WTC11 (cell line): ENCODE measurements at regions not wholly inside any gene's neighbourhood (a gene's known extent, or its start where the extent isn't known, plus 50 kb on each side); places are given as distances from the start of the nearest gene placed in this dataset.
A peak's percentile ranks its signal among the peaks of the same experiment; 100 is the strongest.
"Not testable (repeated sequence)": the region's sequence is repeated elsewhere in the genome, so short reads cannot be mapped to it uniquely, and the experiment has no call there.

ENCODE experiments used
- ATAC-seq: fragments of 200-7000 bp; cut with Tn5 transposase; 2 replicates; pipeline ENCODE4 v1.10.0; 2021; ENCODE audit warnings: mild to moderate bottlenecking, moderate library complexity
- CTCF ChIA-PET: fragments of 300-600 bp; sonication (Branson Sonifier 250); formaldehyde crosslinking; loops from one replicate; lab custom pipeline; 2021; ENCODE audit warnings: antibody characterized with exemption; lab: Charles Lee
- POLR2A ChIA-PET: fragments of 350-600 bp; sonication (Branson Sonifier 250); formaldehyde crosslinking; loops from one replicate; lab custom pipeline; 2021; ENCODE audit warnings: antibody characterized with exemption; lab: Charles Lee
- DNase-seq: peaks from one replicate; pipeline ENCODE4 v3.0.0; 2021; ENCODE audit warnings: low spot score
- H3K27ac Mint-ChIP-seq: 2 replicates; pipeline ENCODE4 v1.8.0; 2021; ENCODE audit warnings: mixed read lengths
- H3K27me3 Mint-ChIP-seq: 2 replicates; pipeline ENCODE4 v1.8.0; 2021; ENCODE audit warnings: low read depth, mild to moderate bottlenecking, moderate library complexity, mixed read lengths
- H3K36me3 Mint-ChIP-seq: 2 replicates; pipeline ENCODE4 v1.8.0; 2021; ENCODE audit warnings: mixed read lengths
- H3K4me1 Mint-ChIP-seq: 2 replicates; pipeline ENCODE4 v1.8.0; 2022; ENCODE audit warnings: mixed read lengths
- H3K4me3 Mint-ChIP-seq: 2 replicates; pipeline ENCODE4 v1.8.0; 2021; ENCODE audit warnings: mild to moderate bottlenecking, moderate library complexity, mixed read lengths
- H3K9me3 Mint-ChIP-seq: 2 replicates; pipeline ENCODE4 v1.8.0; 2021; ENCODE audit warnings: mixed read lengths
- FOXK1 ChIP-seq: sonication (generic); formaldehyde crosslinking; IDR thresholded peaks from 2 replicates; pipeline ENCODE4 v1.8.0; 2022; ENCODE audit warnings: mild to moderate bottlenecking, moderate library complexity, missing genetic modification reagents
- GRHL2 ChIP-seq: fragments of 250-450 bp; sonication (Bioruptor Pico); IDR thresholded peaks from 2 replicates; pipeline ENCODE4 v1.8.0; 2022; ENCODE audit warnings: mild to moderate bottlenecking, moderate library complexity; ENCODE audit not compliant: insufficient replicate concordance, severe bottlenecking
- HMGA2 ChIP-seq: fragments of 250-450 bp; sonication (Bioruptor Pico); IDR thresholded peaks from 2 replicates; pipeline ENCODE4 v1.4.0; 2021; ENCODE audit warnings: mild to moderate bottlenecking, moderate library complexity
- MXD4 ChIP-seq: fragments of 250-450 bp; sonication (Bioruptor Pico); IDR thresholded peaks from 2 replicates; pipeline ENCODE4 v1.8.0; 2021; ENCODE audit warnings: mild to moderate bottlenecking, moderate library complexity, borderline replicate concordance
- NFYB ChIP-seq: sonication (generic); formaldehyde crosslinking; conservative IDR thresholded peaks from 2 replicates; pipeline ENCODE4 v1.8.0; 2022; ENCODE audit warnings: low read depth, missing genetic modification reagents
- NR1H2 ChIP-seq: sonication (generic); formaldehyde crosslinking; IDR thresholded peaks from 2 replicates; pipeline ENCODE4 v1.9.0; 2021; ENCODE audit warnings: mild to moderate bottlenecking, moderate library complexity, missing genetic modification reagents
- RELA ChIP-seq: sonication (generic); formaldehyde crosslinking; IDR thresholded peaks from 2 replicates; pipeline ENCODE4 v1.8.1; 2022; ENCODE audit warnings: missing genetic modification reagents, mild to moderate bottlenecking, borderline replicate concordance
- SOX15 ChIP-seq: fragments of 250-450 bp; sonication (Bioruptor Pico); IDR thresholded peaks from 2 replicates; pipeline ENCODE4 v1.9.0; 2021; ENCODE audit warnings: mild to moderate bottlenecking
- SP1 ChIP-seq: sonication (generic); formaldehyde crosslinking; conservative IDR thresholded peaks from 2 replicates; pipeline ENCODE4 v1.8.1; 2022; ENCODE audit warnings: missing genetic modification reagents
- TCF7 ChIP-seq: sonication (generic); formaldehyde crosslinking; IDR thresholded peaks from 2 replicates; pipeline ENCODE4 v1.8.0; 2022; ENCODE audit warnings: mild to moderate bottlenecking, low read depth, missing genetic modification reagents, moderate library complexity
- ZNF423 ChIP-seq: fragments of 250-450 bp; sonication (Bioruptor Pico); IDR thresholded peaks from 2 replicates; pipeline ENCODE4 v2.1.2; 2022; ENCODE audit warnings: mild to moderate bottlenecking, moderate library complexity
- TF ChIP-seq, protein P1 (sequence below): sonication (generic); formaldehyde crosslinking; IDR thresholded peaks from 2 replicates; pipeline ENCODE4 v1.8.1; 2022; ENCODE audit warnings: low read depth, missing genetic modification reagents, borderline replicate concordance
- TF ChIP-seq, protein P2 (sequence below): sonication (generic); formaldehyde crosslinking; IDR thresholded peaks from 2 replicates; pipeline ENCODE4 v1.8.0; 2022; ENCODE audit warnings: mild to moderate bottlenecking, missing genetic modification reagents
- TF ChIP-seq, protein P3 (sequence below): sonication (generic); formaldehyde crosslinking; IDR thresholded peaks from 2 replicates; pipeline ENCODE4 v1.8.1; 2022; ENCODE audit warnings: mild to moderate bottlenecking, missing genetic modification reagents, moderate library complexity, borderline replicate concordance
- TF ChIP-seq, protein P4 (sequence below): sonication (generic); formaldehyde crosslinking; IDR thresholded peaks from 2 replicates; pipeline ENCODE4 v1.8.0; 2023; ENCODE audit warnings: missing genetic modification reagents, mild to moderate bottlenecking, borderline replicate concordance
- TF ChIP-seq, protein P5 (sequence below): fragments of 250-450 bp; sonication (Bioruptor Pico); IDR thresholded peaks from 2 replicates; pipeline ENCODE4 v1.9.0; 2021; ENCODE audit warnings: mild to moderate bottlenecking

DNA sequence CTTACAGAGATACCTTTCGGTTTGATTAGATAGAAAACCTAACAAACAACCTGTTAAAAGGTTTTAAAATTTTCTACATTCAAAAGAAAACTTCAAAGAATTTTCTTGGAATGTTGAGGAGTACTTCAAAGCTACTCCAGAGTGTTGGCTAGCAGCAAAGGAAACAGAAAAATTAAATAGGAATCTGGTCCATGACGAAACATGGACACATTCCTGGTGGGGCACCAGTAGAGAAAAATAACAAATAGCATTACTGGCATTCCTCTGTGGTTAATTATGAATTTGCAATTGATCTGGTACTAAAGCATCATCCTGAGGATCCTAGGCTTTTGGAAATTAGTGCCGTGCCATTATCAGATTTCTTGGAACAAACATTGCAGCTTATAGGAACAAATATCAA, 59.5 kb upstream of the DPPA4 start:
- Mint-ChIP-seq H3K36me3 (no peaks in the 10 kb centered on the region), H3K27ac (no peak overlapping the region), H3K27me3 (no peaks in the 10 kb centered on the region), H3K9me3 (no peaks in the 10 kb centered on the region), H3K4me1 (peaks cover 29% of the 10 kb centered on the region), H3K4me3 (no peak overlapping the region)
- TF ChIP-seq ZNF423 (CRISPR knock-in tag) (no peak), RELA (CRISPR knock-in tag) (no peak), SOX15 (no peak), MXD4 (CRISPR knock-in tag) (no peak), NFYB (CRISPR knock-in tag) (no peak), NR1H2 (no peak), TCF7 (CRISPR knock-in tag) (no peak), SP1 (CRISPR knock-in tag) (no peak), FOXK1 (no peak), GRHL2 (CRISPR knock-in tag) (no peak), HMGA2 (no peak)
- TF ChIP-seq, protein P1, sequence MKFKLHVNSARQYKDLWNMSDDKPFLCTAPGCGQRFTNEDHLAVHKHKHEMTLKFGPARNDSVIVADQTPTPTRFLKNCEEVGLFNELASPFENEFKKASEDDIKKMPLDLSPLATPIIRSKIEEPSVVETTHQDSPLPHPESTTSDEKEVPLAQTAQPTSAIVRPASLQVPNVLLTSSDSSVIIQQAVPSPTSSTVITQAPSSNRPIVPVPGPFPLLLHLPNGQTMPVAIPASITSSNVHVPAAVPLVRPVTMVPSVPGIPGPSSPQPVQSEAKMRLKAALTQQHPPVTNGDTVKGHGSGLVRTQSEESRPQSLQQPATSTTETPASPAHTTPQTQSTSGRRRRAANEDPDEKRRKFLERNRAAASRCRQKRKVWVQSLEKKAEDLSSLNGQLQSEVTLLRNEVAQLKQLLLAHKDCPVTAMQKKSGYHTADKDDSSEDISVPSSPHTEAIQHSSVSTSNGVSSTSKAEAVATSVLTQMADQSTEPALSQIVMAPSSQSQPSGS (CRISPR knock-in tag) = no peak
- TF ChIP-seq, protein P2, sequence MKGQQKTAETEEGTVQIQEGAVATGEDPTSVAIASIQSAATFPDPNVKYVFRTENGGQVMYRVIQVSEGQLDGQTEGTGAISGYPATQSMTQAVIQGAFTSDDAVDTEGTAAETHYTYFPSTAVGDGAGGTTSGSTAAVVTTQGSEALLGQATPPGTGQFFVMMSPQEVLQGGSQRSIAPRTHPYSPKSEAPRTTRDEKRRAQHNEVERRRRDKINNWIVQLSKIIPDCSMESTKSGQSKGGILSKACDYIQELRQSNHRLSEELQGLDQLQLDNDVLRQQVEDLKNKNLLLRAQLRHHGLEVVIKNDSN (CRISPR knock-in tag) = no peak
- TF ChIP-seq, protein P3, sequence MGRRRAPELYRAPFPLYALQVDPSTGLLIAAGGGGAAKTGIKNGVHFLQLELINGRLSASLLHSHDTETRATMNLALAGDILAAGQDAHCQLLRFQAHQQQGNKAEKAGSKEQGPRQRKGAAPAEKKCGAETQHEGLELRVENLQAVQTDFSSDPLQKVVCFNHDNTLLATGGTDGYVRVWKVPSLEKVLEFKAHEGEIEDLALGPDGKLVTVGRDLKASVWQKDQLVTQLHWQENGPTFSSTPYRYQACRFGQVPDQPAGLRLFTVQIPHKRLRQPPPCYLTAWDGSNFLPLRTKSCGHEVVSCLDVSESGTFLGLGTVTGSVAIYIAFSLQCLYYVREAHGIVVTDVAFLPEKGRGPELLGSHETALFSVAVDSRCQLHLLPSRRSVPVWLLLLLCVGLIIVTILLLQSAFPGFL (CRISPR knock-in tag) = no peak
- TF ChIP-seq, protein P4, sequence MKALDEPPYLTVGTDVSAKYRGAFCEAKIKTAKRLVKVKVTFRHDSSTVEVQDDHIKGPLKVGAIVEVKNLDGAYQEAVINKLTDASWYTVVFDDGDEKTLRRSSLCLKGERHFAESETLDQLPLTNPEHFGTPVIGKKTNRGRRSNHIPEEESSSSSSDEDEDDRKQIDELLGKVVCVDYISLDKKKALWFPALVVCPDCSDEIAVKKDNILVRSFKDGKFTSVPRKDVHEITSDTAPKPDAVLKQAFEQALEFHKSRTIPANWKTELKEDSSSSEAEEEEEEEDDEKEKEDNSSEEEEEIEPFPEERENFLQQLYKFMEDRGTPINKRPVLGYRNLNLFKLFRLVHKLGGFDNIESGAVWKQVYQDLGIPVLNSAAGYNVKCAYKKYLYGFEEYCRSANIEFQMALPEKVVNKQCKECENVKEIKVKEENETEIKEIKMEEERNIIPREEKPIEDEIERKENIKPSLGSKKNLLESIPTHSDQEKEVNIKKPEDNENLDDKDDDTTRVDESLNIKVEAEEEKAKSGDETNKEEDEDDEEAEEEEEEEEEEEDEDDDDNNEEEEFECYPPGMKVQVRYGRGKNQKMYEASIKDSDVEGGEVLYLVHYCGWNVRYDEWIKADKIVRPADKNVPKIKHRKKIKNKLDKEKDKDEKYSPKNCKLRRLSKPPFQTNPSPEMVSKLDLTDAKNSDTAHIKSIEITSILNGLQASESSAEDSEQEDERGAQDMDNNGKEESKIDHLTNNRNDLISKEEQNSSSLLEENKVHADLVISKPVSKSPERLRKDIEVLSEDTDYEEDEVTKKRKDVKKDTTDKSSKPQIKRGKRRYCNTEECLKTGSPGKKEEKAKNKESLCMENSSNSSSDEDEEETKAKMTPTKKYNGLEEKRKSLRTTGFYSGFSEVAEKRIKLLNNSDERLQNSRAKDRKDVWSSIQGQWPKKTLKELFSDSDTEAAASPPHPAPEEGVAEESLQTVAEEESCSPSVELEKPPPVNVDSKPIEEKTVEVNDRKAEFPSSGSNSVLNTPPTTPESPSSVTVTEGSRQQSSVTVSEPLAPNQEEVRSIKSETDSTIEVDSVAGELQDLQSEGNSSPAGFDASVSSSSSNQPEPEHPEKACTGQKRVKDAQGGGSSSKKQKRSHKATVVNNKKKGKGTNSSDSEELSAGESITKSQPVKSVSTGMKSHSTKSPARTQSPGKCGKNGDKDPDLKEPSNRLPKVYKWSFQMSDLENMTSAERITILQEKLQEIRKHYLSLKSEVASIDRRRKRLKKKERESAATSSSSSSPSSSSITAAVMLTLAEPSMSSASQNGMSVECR (CRISPR knock-in tag) = no peak
- TF ChIP-seq, protein P5, sequence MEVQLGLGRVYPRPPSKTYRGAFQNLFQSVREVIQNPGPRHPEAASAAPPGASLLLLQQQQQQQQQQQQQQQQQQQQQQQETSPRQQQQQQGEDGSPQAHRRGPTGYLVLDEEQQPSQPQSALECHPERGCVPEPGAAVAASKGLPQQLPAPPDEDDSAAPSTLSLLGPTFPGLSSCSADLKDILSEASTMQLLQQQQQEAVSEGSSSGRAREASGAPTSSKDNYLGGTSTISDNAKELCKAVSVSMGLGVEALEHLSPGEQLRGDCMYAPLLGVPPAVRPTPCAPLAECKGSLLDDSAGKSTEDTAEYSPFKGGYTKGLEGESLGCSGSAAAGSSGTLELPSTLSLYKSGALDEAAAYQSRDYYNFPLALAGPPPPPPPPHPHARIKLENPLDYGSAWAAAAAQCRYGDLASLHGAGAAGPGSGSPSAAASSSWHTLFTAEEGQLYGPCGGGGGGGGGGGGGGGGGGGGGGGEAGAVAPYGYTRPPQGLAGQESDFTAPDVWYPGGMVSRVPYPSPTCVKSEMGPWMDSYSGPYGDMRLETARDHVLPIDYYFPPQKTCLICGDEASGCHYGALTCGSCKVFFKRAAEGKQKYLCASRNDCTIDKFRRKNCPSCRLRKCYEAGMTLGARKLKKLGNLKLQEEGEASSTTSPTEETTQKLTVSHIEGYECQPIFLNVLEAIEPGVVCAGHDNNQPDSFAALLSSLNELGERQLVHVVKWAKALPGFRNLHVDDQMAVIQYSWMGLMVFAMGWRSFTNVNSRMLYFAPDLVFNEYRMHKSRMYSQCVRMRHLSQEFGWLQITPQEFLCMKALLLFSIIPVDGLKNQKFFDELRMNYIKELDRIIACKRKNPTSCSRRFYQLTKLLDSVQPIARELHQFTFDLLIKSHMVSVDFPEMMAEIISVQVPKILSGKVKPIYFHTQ = no peak
- POLR2A ChIA-PET = no interaction called here
- DNase-seq (no peak), ATAC-seq (no peak)
- CTCF ChIA-PET = interaction anchor here (0.8 to 4.9 kb wide), 3 partner anchors 48 to 127 kb away, joined by 3 to 59 read pairs (median 4); no protein-coding TSS in a partner anchor

DNA sequence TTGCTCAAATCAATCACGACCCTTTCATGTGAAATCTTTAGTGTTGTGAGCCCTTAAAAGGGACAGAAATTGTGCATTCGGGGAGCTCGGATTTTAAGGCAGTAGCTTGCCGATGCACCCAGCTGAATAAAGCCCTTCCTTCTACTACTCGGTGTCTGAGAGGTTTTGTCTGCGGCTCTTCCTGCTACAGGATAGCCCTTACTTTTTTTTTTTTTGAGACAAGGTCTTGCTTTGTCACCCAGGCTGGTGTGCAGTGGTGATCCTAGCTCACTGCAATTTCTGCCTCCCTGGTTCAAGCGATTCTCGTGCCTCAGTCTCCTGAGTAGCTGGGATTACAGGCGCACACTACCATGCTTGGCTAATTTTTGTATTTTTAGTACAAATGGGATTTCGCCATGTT, 56.4 kb upstream of the DPPA4 start:
- H3K4me3 Mint-ChIP-seq, H3K9me3 Mint-ChIP-seq, H3K27me3 Mint-ChIP-seq, CTCF ChIA-PET, H3K36me3 Mint-ChIP-seq, ATAC-seq, DNase-seq, POLR2A ChIA-PET: not testable (repeated sequence)
- Mint-ChIP-seq H3K27ac (peak overlapping the region; percentile 78), H3K4me1 (peaks cover 46% of the 10 kb centered on the region)
